ENCODE measurements at regions not wholly inside any gene's neighbourhood (a gene's known extent, or its start where the extent isn't known, plus 50 kb on each side); places are given as distances from the start of the nearest gene placed in this dataset.

DNA sequence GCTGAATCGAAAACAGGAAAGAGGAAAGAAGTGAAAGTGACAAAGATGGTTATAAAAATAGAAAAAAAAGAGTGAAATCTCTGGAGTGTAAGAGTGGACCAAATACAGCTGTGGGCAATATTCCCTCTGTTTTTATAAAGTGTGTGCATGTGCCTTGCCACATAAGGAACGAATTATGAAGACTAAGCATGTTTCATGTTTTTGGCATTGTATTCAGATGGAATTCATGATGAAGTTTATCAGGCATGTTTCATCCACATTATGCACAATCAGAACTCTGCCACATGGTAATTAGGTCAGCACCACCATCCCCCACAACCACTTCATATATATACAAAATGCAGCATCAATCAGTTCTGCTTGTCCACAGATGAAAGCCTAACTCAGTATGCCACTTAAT lies 348.0 kb downstream of the ZNF608 start:
- TF ChIP-seq, protein P1, sequence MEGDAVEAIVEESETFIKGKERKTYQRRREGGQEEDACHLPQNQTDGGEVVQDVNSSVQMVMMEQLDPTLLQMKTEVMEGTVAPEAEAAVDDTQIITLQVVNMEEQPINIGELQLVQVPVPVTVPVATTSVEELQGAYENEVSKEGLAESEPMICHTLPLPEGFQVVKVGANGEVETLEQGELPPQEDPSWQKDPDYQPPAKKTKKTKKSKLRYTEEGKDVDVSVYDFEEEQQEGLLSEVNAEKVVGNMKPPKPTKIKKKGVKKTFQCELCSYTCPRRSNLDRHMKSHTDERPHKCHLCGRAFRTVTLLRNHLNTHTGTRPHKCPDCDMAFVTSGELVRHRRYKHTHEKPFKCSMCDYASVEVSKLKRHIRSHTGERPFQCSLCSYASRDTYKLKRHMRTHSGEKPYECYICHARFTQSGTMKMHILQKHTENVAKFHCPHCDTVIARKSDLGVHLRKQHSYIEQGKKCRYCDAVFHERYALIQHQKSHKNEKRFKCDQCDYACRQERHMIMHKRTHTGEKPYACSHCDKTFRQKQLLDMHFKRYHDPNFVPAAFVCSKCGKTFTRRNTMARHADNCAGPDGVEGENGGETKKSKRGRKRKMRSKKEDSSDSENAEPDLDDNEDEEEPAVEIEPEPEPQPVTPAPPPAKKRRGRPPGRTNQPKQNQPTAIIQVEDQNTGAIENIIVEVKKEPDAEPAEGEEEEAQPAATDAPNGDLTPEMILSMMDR (conservative IDR thresholded peaks at IDR 0.05; ENCODE audit: low read depth, low read length), result no peak
- no peak overlapping the region for H3K4me3 ChIP-seq (ENCODE audit: low read depth, low read length)
- DNase-seq (ENCODE audit: low read depth), result no peak

- no peak for DNase-seq (ENCODE audit: low read depth)
- H3K4me3 ChIP-seq (ENCODE audit: low read depth, low read length), result no peak overlapping the region
- TF ChIP-seq, protein P1 (conservative IDR thresholded peaks at IDR 0.05; ENCODE audit: low read depth, low read length), result no peak
Observed at GRCh38 chr5:124397317-124397716, 349.1 kb downstream of the ZNF608 start.

GRCh38 chr5:124395926-124396325 lies 350.5 kb downstream of the ZNF608 start:
- TF ChIP-seq, protein P1 (conservative IDR thresholded peaks at IDR 0.05; ENCODE audit: low read depth, low read length), result no peak
- DNase-seq (ENCODE audit: low read depth), result no peak
- H3K4me3 ChIP-seq (ENCODE audit: low read depth, low read length), result no peak overlapping the region

GRCh38 chr5:124395287-124395686 lies 351.2 kb downstream of the ZNF608 start:
- DNase-seq (ENCODE audit: low read depth), result peak; percentile 17
- H3K4me3 ChIP-seq (ENCODE audit: low read depth, low read length), result no peak overlapping the region
- TF ChIP-seq, protein P1 (conservative IDR thresholded peaks at IDR 0.05; ENCODE audit: low read depth, low read length), result no peak

DNA sequence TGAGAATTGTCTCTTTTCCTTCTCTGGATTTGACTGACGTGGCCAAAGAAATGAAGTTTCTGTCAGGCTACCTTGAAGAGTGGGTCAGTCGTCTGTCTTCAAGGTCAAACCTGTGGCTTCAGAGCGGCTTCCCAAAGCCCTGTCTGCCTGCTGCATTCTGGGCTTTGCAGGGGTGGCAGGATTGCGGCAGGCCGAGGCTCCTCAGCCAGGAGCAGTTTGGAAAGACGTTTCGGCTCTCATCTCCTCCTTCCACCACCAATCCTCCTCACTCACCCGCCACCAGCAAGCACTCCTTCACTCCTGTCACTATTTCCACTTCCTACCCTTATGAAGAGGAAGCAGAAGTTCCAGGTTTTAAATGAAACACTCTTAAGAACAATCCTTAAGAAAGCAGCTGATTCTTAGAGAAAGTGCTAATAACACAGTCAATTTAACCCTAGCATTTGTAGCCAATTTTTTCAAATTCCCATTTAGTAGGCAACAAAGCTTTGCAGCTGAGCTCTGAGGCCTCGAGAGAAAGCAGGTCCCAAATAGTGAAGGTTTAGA lies 351.7 kb downstream of the ZNF608 start:
- no peak overlapping the region for H3K4me3 ChIP-seq (ENCODE audit: low read depth, low read length)
- TF ChIP-seq, protein P1 (conservative IDR thresholded peaks at IDR 0.05; ENCODE audit: low read depth, low read length), result no peak
- no peak for DNase-seq (ENCODE audit: low read depth)

DNA sequence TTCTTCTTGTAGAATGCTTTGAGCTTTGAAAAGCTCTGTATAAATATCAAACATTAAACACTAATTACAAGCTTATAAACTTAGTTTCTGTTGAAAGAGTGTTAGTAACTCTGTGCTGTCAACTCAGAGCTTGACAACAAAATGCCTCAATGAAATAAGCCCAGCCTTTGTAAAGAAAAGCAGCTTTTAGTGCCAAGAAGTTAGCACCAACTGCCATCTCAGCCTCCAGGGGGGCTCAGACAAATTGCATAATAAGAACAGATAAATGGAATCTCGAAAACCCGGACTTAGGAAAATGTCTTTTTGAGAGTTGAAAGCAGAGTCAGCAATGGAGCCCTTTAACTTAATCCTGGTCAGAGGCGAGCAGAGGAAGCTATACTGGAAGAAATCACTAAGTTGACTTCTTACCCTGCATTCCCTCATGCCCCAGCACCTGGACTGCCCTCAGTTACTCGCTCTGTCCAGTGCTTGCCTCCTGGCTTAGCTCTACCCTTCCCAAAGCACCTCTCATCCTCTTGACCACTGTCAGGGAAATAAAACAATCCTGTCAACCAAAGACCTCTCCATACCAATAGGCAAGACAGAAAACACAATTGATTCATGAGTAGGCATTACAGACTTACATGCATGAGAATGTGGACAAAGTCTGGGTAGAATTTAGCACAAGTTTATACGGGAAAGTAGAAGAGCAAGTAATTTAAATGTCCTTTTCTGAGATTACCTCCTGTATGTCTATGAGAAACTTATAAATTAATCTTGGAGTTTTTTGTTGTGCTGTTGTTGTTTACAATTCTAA lies 352.7 kb downstream of the ZNF608 start:
- DNase-seq (ENCODE audit: low read depth), result no peak
- H3K4me3 ChIP-seq (ENCODE audit: low read depth, low read length), result no peak overlapping the region
- TF ChIP-seq, protein P1 (conservative IDR thresholded peaks at IDR 0.05; ENCODE audit: low read depth, low read length), result no peak

DNA sequence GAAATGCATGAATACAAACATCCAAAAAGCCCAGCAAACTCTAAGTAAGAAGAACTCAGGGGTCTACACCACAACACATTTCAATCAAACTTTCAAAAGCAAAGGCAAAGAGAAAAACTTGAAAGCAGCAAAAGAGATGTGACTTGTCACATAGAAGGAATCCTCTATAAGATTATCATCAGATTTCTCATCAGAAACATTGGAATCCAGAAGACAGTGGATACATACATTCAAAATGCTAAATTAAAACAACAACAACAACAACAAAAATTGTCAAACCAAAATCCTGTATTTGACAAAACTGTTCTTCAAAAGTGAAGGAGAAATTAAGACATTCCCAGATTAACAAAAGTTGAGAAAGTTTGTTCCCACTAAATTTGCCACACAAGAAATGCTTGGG lies 362.7 kb downstream of the ZNF608 start:
- no peak for DNase-seq (ENCODE audit: low read depth)
- TF ChIP-seq, protein P1 (conservative IDR thresholded peaks at IDR 0.05; ENCODE audit: low read depth, low read length), result no peak
- H3K4me3 ChIP-seq (ENCODE audit: low read depth, low read length), result no peak overlapping the region

Measured in choroid plexus epithelial cell (primary cell).